HEK293 (cell line): ENCODE measurements at regions not wholly inside any gene's neighbourhood (a gene's known extent, or its start where the extent isn't known, plus 50 kb on each side); places are given as distances from the start of the nearest gene placed in this dataset.

Source experiments
- CTCF ChIA-PET: fragments of 350-600 bp; formaldehyde crosslinking; extraction: SDS; loops from one replicate; lab custom pipeline; 2021; ENCODE audit warnings: antibody characterized with exemption; lab: Yijun Ruan, JAX
- POLR2A ChIA-PET: fragments of 300-600 bp; formaldehyde crosslinking; extraction: SDS; loops from one replicate; lab custom pipeline; 2020; ENCODE audit warnings: antibody characterized with exemption, inconsistent platforms; lab: Yijun Ruan, JAX
- H3K27ac ChIP-seq: fragments of 200-500 bp; sonication (Bioruptor generic); 2 replicates; pipeline ENCODE4 v1.5.1; 2014; ENCODE audit warnings: low read depth, low read length, control low read depth, inconsistent platforms; ENCODE audit errors: extremely low read depth
- H3K36me3 ChIP-seq, 2 experiments: fragments of 200-500 bp in 1 of 2; sonication (Bioruptor generic) in 1 of 2; 1 replicate in 1 of 2; 2 replicates in 1 of 2; pipeline ENCODE4 v1.5.1; 2014 to 2017; ENCODE audit warnings: inconsistent platforms in 2 of 2, low read length in 2 of 2; ENCODE audit not compliant: control insufficient read depth in 2 of 2, insufficient read depth in 1 of 2
- H3K4me1 ChIP-seq: fragments of 200-500 bp; sonication (Bioruptor generic); 2 replicates; pipeline ENCODE4 v1.5.1; 2014; ENCODE audit warnings: mild to moderate bottlenecking, low read length, inconsistent platforms; ENCODE audit not compliant: control insufficient read depth, insufficient read depth
- H3K4me3 ChIP-seq: 2 replicates; pipeline ENCODE4 v1.5.1; 2011; ENCODE audit warnings: low read depth, mild to moderate bottlenecking, control low read depth, low read length, moderate library complexity
- H3K9me3 ChIP-seq: fragments of 200-500 bp; sonication (Bioruptor generic); 2 replicates; pipeline ENCODE4 v1.5.1; 2014; ENCODE audit warnings: low read depth, low read length, inconsistent platforms; ENCODE audit not compliant: control insufficient read depth, insufficient read depth
- BCL11B ChIP-seq: fragments of 450-650 bp; formaldehyde crosslinking; IDR thresholded peaks from 2 replicates; pipeline ENCODE4 v1.5.1; 2016; ENCODE audit warnings: low read depth, missing biosample characterization, missing genetic modification characterization
- PBX3 ChIP-seq: sonication (generic); formaldehyde crosslinking; IDR thresholded peaks from 2 replicates; pipeline ENCODE4 v1.8.1; 2022; ENCODE audit warnings: mild to moderate bottlenecking, moderate library complexity, missing genetic modification reagents
- PRDM2 ChIP-seq: fragments of 450-650 bp; formaldehyde crosslinking; IDR thresholded peaks from 2 replicates; pipeline ENCODE4 v1.5.1; 2016; ENCODE audit warnings: missing biosample characterization, missing genetic modification characterization, borderline replicate concordance
- SALL2 ChIP-seq: fragments of 450-650 bp; formaldehyde crosslinking; IDR thresholded peaks from 2 replicates; pipeline ENCODE4 v1.5.0; 2017; ENCODE audit warnings: missing biosample characterization, mild to moderate bottlenecking, missing genetic modification characterization, borderline replicate concordance
- SETDB1 ChIP-seq: IDR thresholded peaks from one replicate; pipeline ENCODE4 v1.6.1; 2017; ENCODE audit warnings: mild to moderate bottlenecking, low read length, moderate library complexity, mixed read lengths; ENCODE audit not compliant: insufficient read length
- TRIM28 ChIP-seq: IDR thresholded peaks from 2 replicates; pipeline ENCODE4 v1.6.1; 2011; ENCODE audit warnings: low read length, control low read depth, borderline replicate concordance
- ZBTB48 ChIP-seq: fragments of 450-650 bp; formaldehyde crosslinking; IDR thresholded peaks from 2 replicates; pipeline ENCODE4 v1.5.1; 2016; ENCODE audit warnings: missing biosample characterization, missing genetic modification characterization
- ZNF366 ChIP-seq: fragments of 450-650 bp; formaldehyde crosslinking; conservative IDR thresholded peaks from 2 replicates; pipeline ENCODE4 v1.5.1; 2016; ENCODE audit warnings: missing biosample characterization, missing genetic modification characterization
- ZNF521 ChIP-seq: fragments of 450-650 bp; formaldehyde crosslinking; IDR thresholded peaks from 2 replicates; pipeline ENCODE4 v1.5.1; 2017; ENCODE audit warnings: missing biosample characterization, mild to moderate bottlenecking, missing genetic modification characterization
- ZNF596 ChIP-seq: fragments of 450-650 bp; IDR thresholded peaks from 2 replicates; pipeline ENCODE4 v1.5.0; 2018; ENCODE audit warnings: missing biosample characterization, mild to moderate bottlenecking, missing genetic modification characterization, moderate library complexity
- TF ChIP-seq, protein P1 (sequence below): fragments of 450-650 bp; formaldehyde crosslinking; IDR thresholded peaks from 2 replicates; pipeline ENCODE4 v1.5.1; 2016; ENCODE audit warnings: missing biosample characterization, missing genetic modification characterization

GRCh38 chr3:107907996-107908395 is 182.8 kb downstream of the CD47 start:
- Histone ChIP-seq H3K4me3 (no peak overlapping the region), H3K9me3 (no peaks in the 10 kb centered on the region), H3K4me1 (no peaks in the 10 kb centered on the region), H3K27ac (no peak overlapping the region), H3K36me3 (no peaks in the 10 kb centered on the region)
- ChIA-PET POLR2A (no interaction called here), CTCF (no interaction called here)
- TF ChIP-seq, protein P1, sequence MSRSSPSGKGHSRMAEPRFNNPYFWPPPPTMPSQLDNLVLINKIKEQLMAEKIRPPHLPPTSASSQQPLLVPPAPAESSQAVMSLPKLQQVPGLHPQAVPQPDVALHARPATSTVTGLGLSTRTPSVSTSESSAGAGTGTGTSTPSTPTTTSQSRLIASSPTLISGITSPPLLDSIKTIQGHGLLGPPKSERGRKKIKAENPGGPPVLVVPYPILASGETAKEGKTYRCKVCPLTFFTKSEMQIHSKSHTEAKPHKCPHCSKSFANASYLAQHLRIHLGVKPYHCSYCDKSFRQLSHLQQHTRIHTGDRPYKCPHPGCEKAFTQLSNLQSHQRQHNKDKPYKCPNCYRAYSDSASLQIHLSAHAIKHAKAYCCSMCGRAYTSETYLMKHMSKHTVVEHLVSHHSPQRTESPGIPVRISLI (tag by site-specific recombination) = no peak
- TF ChIP-seq, all 188 proteins: peak for 0

DNA sequence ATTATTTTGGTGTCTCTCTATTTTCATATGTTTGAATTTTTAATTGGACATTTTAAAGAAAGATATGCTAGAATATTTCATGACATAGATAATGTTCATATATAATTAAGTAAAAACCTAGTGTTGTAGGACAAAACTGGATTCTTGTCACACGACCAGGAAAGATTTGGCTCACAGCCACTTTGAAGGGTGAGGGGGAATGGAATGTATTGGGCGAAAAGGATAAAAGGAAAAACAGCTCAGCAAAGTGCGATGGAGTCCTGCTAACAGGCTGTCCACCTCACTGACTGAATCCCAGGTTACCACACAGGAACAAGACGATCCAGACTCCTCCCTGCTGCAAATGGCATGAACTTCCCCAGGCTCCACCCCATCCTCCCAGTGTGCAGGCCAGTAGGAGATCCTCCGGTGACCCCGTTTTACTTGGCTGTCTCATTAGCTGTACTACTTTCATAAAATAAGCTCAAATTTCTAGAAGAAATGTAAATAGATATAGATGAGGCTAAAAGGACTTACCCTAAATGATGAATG is 186.2 kb downstream of the CD47 start:
- H3K9me3 ChIP-seq = no peaks in the 10 kb centered on the region
- no peak for TF ChIP-seq SETDB1
- TF ChIP-seq, all 188 proteins: peak for 0
- Histone ChIP-seq H3K4me3 (no peak overlapping the region), H3K27ac (no peak overlapping the region), H3K4me1 (no peaks in the 10 kb centered on the region), H3K36me3 (no peaks in the 10 kb centered on the region)
- ChIA-PET POLR2A (no interaction called here), CTCF (interaction anchor here (0.6 kb wide), 1 partner anchor 100 kb away, joined by 3 read pairs; no protein-coding TSS in a partner anchor)

- TF ChIP-seq SALL2 (tag by site-specific recombination) = no peak
- no peak for TF ChIP-seq ZNF596 (tag by site-specific recombination)
- no peak for TF ChIP-seq PRDM2
- no peak for TF ChIP-seq TRIM28
- TF ChIP-seq ZNF366 (tag by site-specific recombination) = no peak
- TF ChIP-seq PBX3 (CRISPR knock-in tag) = no peak
- no peak for TF ChIP-seq ZNF521 (tag by site-specific recombination)
- TF ChIP-seq BCL11B (tag by site-specific recombination) = no peak
- TF ChIP-seq ZBTB48 = no peak
- H3K9me3 ChIP-seq = no peaks in the 10 kb centered on the region
- CTCF ChIA-PET = no interaction called here
- 0 out of 2 replicates have a peak, but pooled peaks cover 3% of the 10 kb centered on the region for H3K4me1 ChIP-seq
- POLR2A ChIA-PET = no interaction called here
- H3K36me3 ChIP-seq = no peaks in the 10 kb centered on the region
- no peak overlapping the region for H3K4me3 ChIP-seq
- H3K27ac ChIP-seq = no peak overlapping the region
Measured at GRCh38 chr3:107899990-107900651, 190.7 kb downstream of the CD47 start.
